Skeletal muscle satellite cell (primary cell): ENCODE measurements at regions not wholly inside any gene's neighbourhood (a gene's known extent, or its start where the extent isn't known, plus 50 kb on each side); places are given as distances from the start of the nearest gene placed in this dataset.

Experiments used
- H3K27me3 ChIP-seq: 2 replicates; pipeline ENCODE4 v1.7.0; 2013; ENCODE audit warnings: low read length; ENCODE audit not compliant: control insufficient read depth, insufficient read depth
- H3K36me3 ChIP-seq: 2 replicates; pipeline ENCODE4 v1.7.0; 2013; ENCODE audit warnings: mild to moderate bottlenecking, control low read depth, low read length; ENCODE audit not compliant: insufficient read depth
- H3K4me1 ChIP-seq: 2 replicates; pipeline ENCODE4 v1.7.0; 2013; ENCODE audit warnings: low read length; ENCODE audit not compliant: control insufficient read depth, insufficient read depth
- H3K4me2 ChIP-seq: 2 replicates; pipeline ENCODE4 v1.7.0; 2013; ENCODE audit warnings: mild to moderate bottlenecking, low read length
- H3K4me3 ChIP-seq: 2 replicates; pipeline ENCODE4 v1.7.0; 2013; ENCODE audit warnings: low read length
- H3K9ac ChIP-seq: 2 replicates; pipeline ENCODE4 v1.7.0; 2013; ENCODE audit warnings: mild to moderate bottlenecking, low read depth, low read length, moderate library complexity
- H3K9me3 ChIP-seq: replicated peaks from 2 replicates; pipeline ENCODE4 v1.7.0; 2013; ENCODE audit warnings: mild to moderate bottlenecking, control low read depth, low read length

DNA sequence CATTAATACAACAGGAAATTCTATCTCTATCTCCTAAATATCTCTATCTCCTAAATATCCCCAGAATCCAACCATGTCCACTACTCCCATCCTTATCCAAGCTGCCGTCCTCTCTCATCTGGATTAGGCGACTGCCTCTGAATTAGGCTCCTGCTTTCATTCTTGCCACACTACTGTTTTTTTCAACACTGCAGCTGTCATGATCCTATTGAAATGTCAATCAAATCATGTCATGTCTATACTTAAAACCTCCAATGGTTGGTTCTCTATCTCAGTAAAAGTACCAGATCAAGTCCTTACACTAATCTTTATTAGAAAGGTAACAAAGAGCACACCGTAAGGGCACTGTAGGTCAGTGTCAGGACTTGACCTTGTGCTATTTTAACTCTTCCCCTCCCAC, 82.0 kb upstream of the NFIA start:
- Histone ChIP-seq H3K9me3 (no peaks in the 10 kb centered on the region), H3K4me2 (no peak overlapping the region), H3K4me3 (no peak overlapping the region), H3K36me3 (no peaks in the 10 kb centered on the region), H3K27me3 (peaks cover 13% of the 10 kb centered on the region), H3K4me1 (no peaks in the 10 kb centered on the region), H3K9ac (no peak overlapping the region)

DNA sequence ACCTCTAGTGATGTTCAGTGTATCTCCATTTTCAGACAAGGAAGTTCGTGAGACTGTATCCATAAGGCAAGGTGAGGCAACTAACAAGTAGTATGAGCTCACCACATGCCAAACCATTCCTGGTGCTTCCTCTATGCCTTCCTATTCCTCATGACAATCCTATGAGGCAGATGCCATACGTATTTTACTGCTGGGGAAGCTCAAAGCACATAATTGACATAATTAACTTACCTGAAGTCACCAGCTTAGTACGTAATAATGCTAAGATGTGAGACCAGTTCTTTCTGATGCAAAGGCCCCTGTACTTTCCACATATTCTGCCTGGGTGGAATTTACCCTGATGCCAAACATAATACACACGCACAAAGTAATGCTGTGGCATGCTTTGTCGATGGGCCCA, 83.6 kb upstream of the NFIA start:
- no peak overlapping the region for H3K4me3 ChIP-seq
- H3K4me2 ChIP-seq = no peak overlapping the region
- no peak overlapping the region for H3K9ac ChIP-seq
- no peaks in the 10 kb centered on the region for H3K9me3 ChIP-seq
- no peaks in the 10 kb centered on the region for H3K4me1 ChIP-seq
- H3K36me3 ChIP-seq = no peaks in the 10 kb centered on the region
- H3K27me3 ChIP-seq = peaks cover 13% of the 10 kb centered on the region

DNA sequence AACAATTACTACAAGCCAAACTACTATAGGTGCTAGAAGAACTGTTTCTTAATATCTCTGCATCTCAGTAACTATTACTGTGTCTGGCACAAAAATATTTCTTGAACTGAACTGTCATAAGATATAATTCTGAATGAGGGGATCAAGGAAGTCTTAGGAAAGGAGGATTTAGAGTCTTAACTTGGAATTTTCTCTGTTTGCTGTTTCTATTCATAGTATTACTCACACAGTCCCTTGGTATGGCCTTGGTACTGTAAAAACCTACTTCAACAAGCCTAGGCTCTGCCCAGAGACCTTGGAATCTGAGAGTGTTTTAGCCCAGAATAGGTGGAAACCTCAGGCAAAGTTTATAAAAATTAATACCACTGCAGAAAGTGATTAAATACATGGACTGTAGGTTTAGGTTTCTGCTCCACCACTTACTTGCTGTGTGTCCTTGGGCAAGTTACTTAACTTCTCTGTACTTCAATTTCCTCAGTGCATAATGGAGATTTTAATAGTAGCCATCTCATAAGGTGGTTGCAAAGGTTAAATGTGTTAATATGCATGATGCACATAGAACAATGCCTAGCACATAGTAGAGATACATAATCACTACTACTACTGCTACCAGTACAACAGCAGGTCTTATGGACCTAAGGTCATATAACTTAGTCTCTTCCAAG, 87.4 kb upstream of the NFIA start:
- H3K9me3 ChIP-seq = no peaks in the 10 kb centered on the region
- H3K4me3 ChIP-seq = no peak overlapping the region
- H3K9ac ChIP-seq = no peak overlapping the region
- peaks cover 12% of the 10 kb centered on the region for H3K4me1 ChIP-seq
- no peaks in the 10 kb centered on the region for H3K27me3 ChIP-seq
- no peaks in the 10 kb centered on the region for H3K36me3 ChIP-seq
- H3K4me2 ChIP-seq = no peak overlapping the region

DNA sequence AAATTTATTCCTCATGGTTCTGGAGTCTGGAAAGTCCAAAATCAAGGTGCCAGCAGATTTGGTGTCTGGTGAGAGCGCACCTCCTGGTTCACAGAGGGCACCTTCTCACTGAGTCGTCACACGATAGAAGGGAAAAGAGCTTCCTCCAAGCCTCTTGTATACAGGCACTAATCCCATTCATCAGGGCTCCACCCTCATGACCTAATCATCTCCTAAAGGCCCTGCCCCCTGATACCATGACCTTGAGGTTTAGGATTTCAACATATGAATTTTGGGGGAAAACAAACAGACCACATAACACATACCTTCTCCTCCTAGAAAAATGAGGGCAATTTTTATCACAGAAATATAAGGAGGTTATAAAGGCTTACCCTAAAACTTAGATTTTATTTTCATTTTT, 88.0 kb upstream of the NFIA start:
- Histone ChIP-seq H3K9ac (no peak overlapping the region), H3K27me3 (no peaks in the 10 kb centered on the region), H3K4me2 (no peak overlapping the region), H3K4me3 (no peak overlapping the region), H3K36me3 (no peaks in the 10 kb centered on the region), H3K4me1 (peaks cover 18% of the 10 kb centered on the region), H3K9me3 (no peaks in the 10 kb centered on the region)

DNA sequence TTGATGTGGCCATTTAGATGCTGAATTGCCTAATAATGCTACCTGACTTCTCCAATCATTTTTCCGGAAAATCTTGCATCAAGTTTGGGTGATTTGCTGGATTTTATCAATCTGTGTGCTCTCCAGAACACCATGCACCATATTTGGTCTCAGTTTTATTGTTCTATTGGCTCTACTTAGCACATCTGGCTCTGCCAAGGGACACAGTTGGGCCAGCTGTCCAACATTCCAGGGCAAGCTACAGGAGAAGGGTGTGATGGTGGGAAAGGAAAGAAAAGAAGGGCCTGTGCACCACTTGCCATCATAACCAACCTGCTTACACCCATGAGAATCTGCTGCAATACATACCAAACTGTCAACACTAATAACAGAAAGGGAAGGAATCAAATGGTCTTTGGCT, 90.2 kb upstream of the NFIA start:
- Histone ChIP-seq H3K4me3 (no peak overlapping the region), H3K4me2 (no peak overlapping the region), H3K27me3 (no peaks in the 10 kb centered on the region), H3K4me1 (peaks cover 27% of the 10 kb centered on the region), H3K9me3 (no peaks in the 10 kb centered on the region), H3K36me3 (no peaks in the 10 kb centered on the region), H3K9ac (no peak overlapping the region)

DNA sequence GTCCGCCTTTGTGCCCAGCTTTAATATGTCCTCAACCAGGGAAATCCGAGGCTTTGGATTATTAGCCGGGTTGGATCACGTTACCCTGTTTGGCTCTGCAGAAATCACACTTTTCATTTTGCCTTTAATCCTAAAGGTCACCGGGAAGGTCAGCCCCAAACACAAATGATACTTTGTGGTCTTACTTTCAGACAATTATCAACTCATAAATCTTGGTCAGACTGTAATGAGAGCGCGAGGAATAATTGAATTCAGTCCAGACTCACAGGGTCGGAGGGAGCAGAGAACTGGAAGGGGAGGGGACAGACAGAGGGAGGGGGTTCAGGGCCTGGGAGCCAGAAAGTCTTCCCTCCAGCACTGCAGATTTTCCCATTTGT, 91.7 kb upstream of the NFIA start:
- H3K36me3 ChIP-seq = no peaks in the 10 kb centered on the region
- H3K9me3 ChIP-seq = no peaks in the 10 kb centered on the region
- H3K9ac ChIP-seq = peak overlapping the region; percentile 34
- H3K27me3 ChIP-seq = no peaks in the 10 kb centered on the region
- H3K4me3 ChIP-seq = peak overlapping the region; percentile 18
- H3K4me2 ChIP-seq = peak overlapping the region; percentile 66
- H3K4me1 ChIP-seq = peaks cover 27% of the 10 kb centered on the region

DNA sequence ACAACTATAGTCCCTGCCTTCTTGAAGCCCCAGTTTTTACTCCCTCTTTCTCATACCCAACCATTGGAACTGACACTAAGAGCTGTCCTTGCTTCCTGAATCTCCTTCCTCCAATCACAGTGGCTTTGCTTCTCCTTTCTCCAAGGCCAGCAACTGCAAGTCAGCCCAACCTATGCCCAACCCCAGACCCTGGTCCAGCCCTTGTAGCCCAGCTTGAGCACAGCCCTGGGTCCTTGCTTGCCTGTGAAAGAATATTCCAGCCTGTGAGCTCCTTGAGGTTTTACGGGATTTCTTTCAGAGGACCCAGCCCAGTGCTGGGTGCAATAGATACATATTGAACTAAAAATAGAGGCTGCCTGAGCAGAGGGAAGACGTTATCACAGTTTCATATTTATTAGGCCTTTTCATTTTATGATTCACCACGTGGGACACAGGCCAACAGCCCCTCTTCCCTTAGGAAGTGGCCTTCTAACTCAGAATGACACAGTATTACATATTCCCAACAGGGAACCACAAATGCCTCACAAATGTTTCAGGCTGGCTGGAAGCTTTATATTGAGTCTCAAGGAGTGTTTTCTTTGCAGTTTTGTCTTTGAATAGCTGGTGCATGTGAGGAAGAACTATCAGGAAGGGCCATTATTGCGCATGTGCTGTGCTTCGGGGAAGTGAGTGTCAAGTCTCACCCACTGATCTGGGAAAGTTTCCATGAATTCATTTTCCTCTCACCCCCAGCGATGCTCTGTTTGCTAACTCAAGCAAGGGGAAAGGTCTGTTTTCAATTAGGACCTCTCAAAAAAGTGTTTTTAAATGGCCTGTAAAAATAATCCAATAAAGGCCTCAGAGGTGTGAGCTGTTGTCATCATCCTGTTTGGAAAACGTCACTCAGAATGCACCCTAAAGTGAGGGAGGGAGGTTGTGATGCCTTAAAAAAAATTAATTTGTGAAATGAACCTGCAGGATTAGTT, 92.3 kb upstream of the NFIA start:
- Histone ChIP-seq H3K27me3 (no peaks in the 10 kb centered on the region), H3K36me3 (no peaks in the 10 kb centered on the region), H3K4me1 (peaks cover 27% of the 10 kb centered on the region), H3K9me3 (no peaks in the 10 kb centered on the region), H3K4me3 (peak overlapping the region; percentile 18), H3K4me2 (peak overlapping the region; percentile 66), H3K9ac (peak overlapping the region; percentile 34)

DNA sequence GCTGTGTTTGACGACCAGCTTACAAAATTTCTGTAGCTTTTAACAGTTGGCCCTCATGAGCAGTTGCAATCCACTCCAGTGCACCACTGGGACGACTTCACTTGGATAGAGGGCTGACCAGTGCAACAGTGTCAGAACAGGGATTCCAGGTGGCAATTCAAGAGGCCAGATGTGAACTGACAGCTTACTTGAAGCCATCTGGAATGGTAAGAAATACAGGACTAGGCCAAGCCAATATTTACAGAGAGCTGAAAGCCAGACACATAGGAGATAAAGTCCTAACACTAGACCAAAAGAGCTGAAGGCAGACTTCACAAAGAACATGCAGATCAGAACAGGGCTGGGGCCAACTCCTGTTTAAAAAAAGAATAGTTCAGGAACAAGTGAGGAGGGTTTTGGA, 93.5 kb upstream of the NFIA start:
- Histone ChIP-seq H3K9ac (no peak overlapping the region), H3K36me3 (no peaks in the 10 kb centered on the region), H3K27me3 (no peaks in the 10 kb centered on the region), H3K4me2 (no peak overlapping the region), H3K9me3 (no peaks in the 10 kb centered on the region), H3K4me3 (no peak overlapping the region), H3K4me1 (peaks cover 27% of the 10 kb centered on the region)

DNA sequence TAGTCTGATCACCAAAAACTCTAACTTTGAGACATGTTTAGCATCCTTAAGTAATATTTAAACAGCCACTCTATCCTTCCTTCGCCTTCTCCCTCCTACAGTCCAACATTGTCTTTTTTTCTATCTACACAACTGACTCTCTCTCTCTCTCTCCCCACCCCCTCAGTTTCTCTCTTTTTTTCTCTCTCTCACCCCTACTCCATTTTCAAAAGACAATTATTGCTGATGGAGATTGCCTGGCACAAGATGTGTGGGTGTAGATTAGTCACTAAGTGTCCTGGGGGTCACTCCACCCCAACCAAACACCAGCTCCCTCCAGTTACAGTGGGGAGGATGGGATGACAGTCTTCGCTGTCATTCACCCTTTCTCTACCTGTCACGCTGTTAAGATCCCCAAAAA, 94.5 kb upstream of the NFIA start:
- Histone ChIP-seq H3K36me3 (no peaks in the 10 kb centered on the region), H3K4me2 (no peak overlapping the region), H3K9ac (no peak overlapping the region), H3K27me3 (no peaks in the 10 kb centered on the region), H3K4me3 (no peak overlapping the region), H3K4me1 (peaks cover 28% of the 10 kb centered on the region), H3K9me3 (no peaks in the 10 kb centered on the region)

DNA sequence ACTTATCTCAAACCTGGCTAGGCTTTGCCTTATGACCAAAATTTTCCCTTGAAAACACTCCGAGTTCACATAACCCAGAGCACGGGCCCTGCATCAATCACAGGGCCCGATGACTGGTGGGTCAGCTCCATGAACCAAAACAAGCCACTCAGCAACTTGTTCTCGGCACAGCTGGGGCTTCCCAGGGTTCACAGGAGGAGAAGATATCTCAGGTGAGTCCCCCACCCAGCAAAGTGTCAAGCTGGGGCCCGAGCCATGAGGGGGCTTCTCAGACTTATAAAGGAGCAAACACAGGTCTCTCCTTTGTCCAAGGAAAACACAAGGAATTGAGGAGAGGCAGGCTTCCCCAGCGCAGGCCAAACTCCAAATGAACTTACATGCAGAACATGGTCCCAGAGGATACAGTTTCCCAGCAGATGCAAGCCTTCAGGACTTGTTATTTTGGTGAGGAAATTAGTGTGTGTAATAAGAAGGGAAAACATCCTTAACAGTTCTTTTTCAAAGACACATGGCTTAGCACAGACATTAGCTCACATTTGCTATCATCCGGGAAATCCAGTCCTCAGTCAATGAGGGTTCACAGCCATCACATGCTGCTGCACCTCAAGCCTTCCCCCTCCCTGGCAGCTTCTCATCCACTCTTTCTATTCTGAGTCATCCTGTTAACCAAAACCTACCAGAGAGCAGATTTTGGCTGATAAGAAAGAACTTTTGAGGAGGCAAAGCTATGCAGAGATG, 98.1 kb upstream of the NFIA start:
- H3K36me3 ChIP-seq = no peaks in the 10 kb centered on the region
- no peak overlapping the region for H3K9ac ChIP-seq
- peaks cover 14% of the 10 kb centered on the region for H3K4me1 ChIP-seq
- no peaks in the 10 kb centered on the region for H3K27me3 ChIP-seq
- H3K4me3 ChIP-seq = no peak overlapping the region
- no peaks in the 10 kb centered on the region for H3K9me3 ChIP-seq
- no peak overlapping the region for H3K4me2 ChIP-seq

DNA sequence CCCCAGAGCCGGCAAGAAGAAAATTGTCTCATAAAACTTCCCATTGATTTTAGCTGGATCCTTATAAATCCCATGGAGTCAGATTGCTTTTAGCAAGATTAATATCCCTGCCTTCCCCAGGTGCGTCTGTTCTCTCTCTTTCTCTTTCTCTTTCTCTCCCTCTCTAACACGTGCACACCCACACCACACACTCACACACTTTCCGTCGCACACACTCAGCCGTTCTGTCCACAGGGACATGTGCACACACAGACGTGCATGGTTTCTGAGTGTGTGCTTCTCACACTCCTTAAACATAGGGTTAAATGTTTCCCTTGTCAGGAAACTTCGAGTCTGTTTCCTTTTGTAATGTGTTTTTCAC, 98.7 kb upstream of the NFIA start:
- H3K36me3 ChIP-seq = no peaks in the 10 kb centered on the region
- H3K9me3 ChIP-seq = no peaks in the 10 kb centered on the region
- H3K27me3 ChIP-seq = no peaks in the 10 kb centered on the region
- H3K9ac ChIP-seq = no peak overlapping the region
- H3K4me2 ChIP-seq = no peak overlapping the region
- no peak overlapping the region for H3K4me3 ChIP-seq
- H3K4me1 ChIP-seq = peaks cover 10% of the 10 kb centered on the region
